GM18909 (cell line): ENCODE measurements at regions not wholly inside any gene's neighbourhood (a gene's known extent, or its start where the extent isn't known, plus 50 kb on each side); places are given as distances from the start of the nearest gene placed in this dataset.
"Not testable (repeated sequence)": the region's sequence is repeated elsewhere in the genome, so short reads cannot be mapped to it uniquely, and the experiment has no call there.

Experiments
- ATAC-seq: cut with Tn5 transposase; IDR thresholded peaks from one replicate; pipeline ENCODE4 v1.9.1; 2021; ENCODE audit warnings: mild to moderate bottlenecking; ENCODE audit not compliant: unreplicated experiment, poor library complexity

GRCh38 chr3:20391644-20392043 lies 205.6 kb upstream of the SGO1 start:
- no peak for ATAC-seq

- ATAC-seq = no peak
Measured at GRCh38 chr3:20388971-20389370, 203.0 kb upstream of the SGO1 start.

- ATAC-seq = no peak
Measured at GRCh38 chr3:20380295-20380694, 194.3 kb upstream of the SGO1 start.

- no peak for ATAC-seq
Measured at GRCh38 chr3:20378315-20378714, 192.3 kb upstream of the SGO1 start.

- ATAC-seq = no peak
Measured at GRCh38 chr3:20376665-20377217, 190.7 kb upstream of the SGO1 start.

GRCh38 chr3:20375302-20375701 lies 189.3 kb upstream of the SGO1 start:
- ATAC-seq = peak; percentile 36

GRCh38 chr3:20370273-20371063 lies 184.5 kb upstream of the SGO1 start:
- not testable (repeated sequence) for ATAC-seq

- no peak for ATAC-seq
Measured at GRCh38 chr3:20361000-20361399, 175.0 kb upstream of the SGO1 start.

GRCh38 chr3:20353286-20353685 lies 167.3 kb upstream of the SGO1 start:
- ATAC-seq = no peak

GRCh38 chr3:20352546-20353179 lies 166.7 kb upstream of the SGO1 start:
- no peak for ATAC-seq

GRCh38 chr3:20350449-20350848 lies 164.4 kb upstream of the SGO1 start:
- no peak for ATAC-seq

GRCh38 chr3:20346916-20347315 lies 160.9 kb upstream of the SGO1 start:
- ATAC-seq = no peak

- ATAC-seq = no peak
Measured at GRCh38 chr3:20346369-20346768, 160.4 kb upstream of the SGO1 start.

GRCh38 chr3:20344400-20344959 lies 158.5 kb upstream of the SGO1 start:
- ATAC-seq = no peak

GRCh38 chr3:20343790-20344189 lies 157.8 kb upstream of the SGO1 start:
- no peak for ATAC-seq

- peak; percentile 93 for ATAC-seq
Measured at GRCh38 chr3:20340324-20340928, 154.4 kb upstream of the SGO1 start.

- ATAC-seq = no peak
Measured at GRCh38 chr3:20336572-20336971, 150.6 kb upstream of the SGO1 start.

- ATAC-seq = no peak
Measured at GRCh38 chr3:20334842-20335241, 148.8 kb upstream of the SGO1 start.

GRCh38 chr3:20327889-20328288 lies 141.9 kb upstream of the SGO1 start:
- ATAC-seq = no peak

- no peak for ATAC-seq
Measured at GRCh38 chr3:20326541-20326940, 140.5 kb upstream of the SGO1 start.

GRCh38 chr3:20325563-20325962 lies 139.6 kb upstream of the SGO1 start:
- peak; percentile 5 for ATAC-seq
